ENCODE measurements at regions not wholly inside any gene's neighbourhood (a gene's known extent, or its start where the extent isn't known, plus 50 kb on each side); places are given as distances from the start of the nearest gene placed in this dataset.

DNA sequence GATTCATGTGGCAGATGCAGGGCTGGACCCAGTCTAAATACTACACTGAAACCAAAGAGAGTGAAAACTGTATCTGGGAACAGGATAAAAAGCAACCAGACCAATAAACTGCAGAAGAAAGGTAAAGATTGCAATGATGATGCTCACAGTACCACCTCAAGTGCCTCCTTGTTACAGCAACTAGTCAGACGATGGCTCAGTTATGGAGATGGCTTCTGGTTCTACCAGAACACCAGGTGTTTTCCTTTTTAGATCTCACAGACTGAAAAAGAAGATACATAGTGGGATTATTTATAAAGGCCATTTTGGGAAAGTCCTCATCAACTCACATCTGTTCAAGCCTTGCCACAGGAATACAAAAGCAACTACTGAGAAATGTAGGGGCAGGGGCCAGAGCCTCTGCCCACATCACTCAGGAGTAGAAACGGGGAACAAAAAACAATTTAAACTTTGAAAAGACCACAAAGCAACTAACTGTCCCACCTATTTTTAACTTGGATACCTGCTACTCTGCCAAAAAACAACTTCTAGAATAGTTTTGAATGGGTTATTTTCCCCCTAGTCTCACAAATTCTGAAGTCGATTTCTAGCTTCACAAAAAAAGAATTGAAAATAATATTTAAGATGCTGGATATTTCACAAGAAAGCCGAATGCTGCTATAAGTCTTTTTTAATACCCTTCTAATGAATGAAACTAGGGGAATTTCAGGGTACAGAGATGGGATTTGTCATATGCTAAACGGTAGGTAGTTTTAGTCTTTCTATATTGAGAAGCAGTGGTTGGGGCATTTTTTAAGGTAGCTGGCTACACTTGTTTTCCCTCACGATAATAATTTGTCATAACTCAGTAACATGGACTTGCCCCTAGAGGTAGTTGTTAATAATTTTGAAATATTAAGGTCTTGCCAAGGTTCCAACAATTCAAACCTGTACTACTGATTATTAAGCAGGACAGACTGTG, 197.2 kb upstream of the TMPO start:
- no peak for DNase-seq (ENCODE audit: low read depth, low spot score)
- CTCF ChIA-PET = no interaction called here
- H3K4me3 ChIP-seq (ENCODE audit: low read depth, low read length) = no peak overlapping the region
- POLR2A ChIA-PET = no interaction called here
- TF ChIP-seq, protein P1, sequence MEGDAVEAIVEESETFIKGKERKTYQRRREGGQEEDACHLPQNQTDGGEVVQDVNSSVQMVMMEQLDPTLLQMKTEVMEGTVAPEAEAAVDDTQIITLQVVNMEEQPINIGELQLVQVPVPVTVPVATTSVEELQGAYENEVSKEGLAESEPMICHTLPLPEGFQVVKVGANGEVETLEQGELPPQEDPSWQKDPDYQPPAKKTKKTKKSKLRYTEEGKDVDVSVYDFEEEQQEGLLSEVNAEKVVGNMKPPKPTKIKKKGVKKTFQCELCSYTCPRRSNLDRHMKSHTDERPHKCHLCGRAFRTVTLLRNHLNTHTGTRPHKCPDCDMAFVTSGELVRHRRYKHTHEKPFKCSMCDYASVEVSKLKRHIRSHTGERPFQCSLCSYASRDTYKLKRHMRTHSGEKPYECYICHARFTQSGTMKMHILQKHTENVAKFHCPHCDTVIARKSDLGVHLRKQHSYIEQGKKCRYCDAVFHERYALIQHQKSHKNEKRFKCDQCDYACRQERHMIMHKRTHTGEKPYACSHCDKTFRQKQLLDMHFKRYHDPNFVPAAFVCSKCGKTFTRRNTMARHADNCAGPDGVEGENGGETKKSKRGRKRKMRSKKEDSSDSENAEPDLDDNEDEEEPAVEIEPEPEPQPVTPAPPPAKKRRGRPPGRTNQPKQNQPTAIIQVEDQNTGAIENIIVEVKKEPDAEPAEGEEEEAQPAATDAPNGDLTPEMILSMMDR (IDR thresholded peaks at IDR 0.05; ENCODE audit: insufficient read depth, low read length, missing control alignments) = no peak

DNA sequence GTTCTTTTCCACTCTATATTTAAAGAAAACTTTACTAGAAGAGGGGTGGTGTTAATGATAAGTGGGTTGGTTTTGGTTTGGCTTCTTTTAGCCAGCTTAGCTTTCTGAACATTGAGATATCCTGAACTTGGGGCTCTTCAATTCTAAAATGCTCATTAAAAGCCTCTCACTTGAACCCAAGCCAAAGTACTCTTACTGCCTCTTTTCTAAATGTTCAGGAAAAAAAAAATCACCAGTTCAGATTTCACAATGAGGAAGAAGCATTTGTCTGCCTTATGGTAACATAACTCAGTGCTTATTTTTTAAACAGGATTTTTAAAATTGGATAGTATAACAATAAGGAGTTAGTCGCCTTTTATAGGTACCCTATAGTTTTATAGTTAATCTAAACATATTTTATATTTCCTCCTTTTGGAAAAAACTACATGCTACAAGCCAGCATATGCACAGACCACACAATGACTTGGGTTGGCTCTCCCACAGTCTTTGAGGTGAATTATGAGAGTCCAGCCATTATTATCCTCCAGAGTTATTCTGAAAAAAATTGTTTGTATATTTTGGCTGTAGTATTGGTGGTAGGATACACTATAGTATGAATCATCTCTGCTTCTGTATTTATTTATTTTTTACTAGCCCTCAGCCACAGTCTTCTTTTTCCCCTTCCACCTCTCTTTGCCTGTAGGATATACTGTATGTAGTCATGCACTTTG, 195.5 kb upstream of the TMPO start:
- ChIA-PET CTCF (no interaction called here), POLR2A (no interaction called here)
- H3K4me3 ChIP-seq (ENCODE audit: low read depth, low read length) = no peak overlapping the region
- TF ChIP-seq, protein P1 (IDR thresholded peaks at IDR 0.05; ENCODE audit: insufficient read depth, low read length, missing control alignments) = no peak
- DNase-seq (ENCODE audit: low read depth, low spot score) = no peak

DNA sequence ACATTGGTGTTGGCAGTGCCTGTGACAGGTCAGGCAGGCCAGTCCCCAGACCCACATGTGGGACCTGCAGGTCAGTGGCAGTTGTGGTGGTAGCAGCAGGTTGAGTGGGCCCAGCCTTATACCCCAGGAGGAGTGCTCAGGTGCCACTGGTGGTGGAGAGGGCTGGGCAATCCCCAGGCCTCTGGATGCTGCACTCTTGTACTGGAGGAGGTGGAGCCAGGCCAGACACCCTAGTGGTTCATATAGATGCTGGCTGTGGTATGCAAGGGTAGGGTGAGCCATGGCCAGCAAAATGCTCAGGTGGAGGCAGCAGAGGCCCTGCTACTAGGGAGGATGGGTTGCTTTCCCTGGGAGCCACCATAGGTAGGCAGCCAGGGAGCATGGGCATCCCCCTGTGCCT, 190.4 kb upstream of the TMPO start:
- no peak overlapping the region for H3K4me3 ChIP-seq (ENCODE audit: low read depth, low read length)
- TF ChIP-seq, protein P1 (IDR thresholded peaks at IDR 0.05; ENCODE audit: insufficient read depth, low read length, missing control alignments) = no peak
- ChIA-PET CTCF (no interaction called here), POLR2A (no interaction called here)
- no peak for DNase-seq (ENCODE audit: low read depth, low spot score)

DNA sequence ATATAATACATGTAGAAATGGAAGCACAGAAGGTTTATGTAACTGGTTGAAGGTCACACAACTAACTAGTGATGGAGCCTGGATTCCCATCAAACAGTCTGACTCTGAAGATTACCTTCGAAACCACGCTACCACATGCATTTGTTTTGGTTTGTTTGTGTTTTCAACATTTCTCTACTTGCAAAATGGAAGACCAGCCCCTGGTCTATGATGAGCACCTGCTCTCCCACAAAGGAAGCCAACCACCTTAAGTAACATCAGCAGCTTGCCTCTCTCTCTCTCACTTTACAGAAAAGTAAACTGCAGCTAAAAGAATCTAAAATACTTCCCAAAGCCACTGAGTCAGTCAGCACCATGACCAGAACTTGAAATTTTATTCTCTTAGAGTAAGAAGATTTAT, 186.9 kb upstream of the TMPO start:
- ChIA-PET CTCF (no interaction called here), POLR2A (no interaction called here)
- no peak for DNase-seq (ENCODE audit: low read depth, low spot score)
- no peak overlapping the region for H3K4me3 ChIP-seq (ENCODE audit: low read depth, low read length)
- TF ChIP-seq, protein P1 (IDR thresholded peaks at IDR 0.05; ENCODE audit: insufficient read depth, low read length, missing control alignments) = no peak

- CTCF ChIA-PET = no interaction called here
- POLR2A ChIA-PET = no interaction called here
- TF ChIP-seq, protein P1 (IDR thresholded peaks at IDR 0.05; ENCODE audit: insufficient read depth, low read length, missing control alignments) = no peak
- no peak overlapping the region for H3K4me3 ChIP-seq (ENCODE audit: low read depth, low read length)
- DNase-seq (ENCODE audit: low read depth, low spot score) = no peak
These were observed 185.8 kb upstream of the TMPO start for GRCh38 chr12:98329589-98329988.

DNA sequence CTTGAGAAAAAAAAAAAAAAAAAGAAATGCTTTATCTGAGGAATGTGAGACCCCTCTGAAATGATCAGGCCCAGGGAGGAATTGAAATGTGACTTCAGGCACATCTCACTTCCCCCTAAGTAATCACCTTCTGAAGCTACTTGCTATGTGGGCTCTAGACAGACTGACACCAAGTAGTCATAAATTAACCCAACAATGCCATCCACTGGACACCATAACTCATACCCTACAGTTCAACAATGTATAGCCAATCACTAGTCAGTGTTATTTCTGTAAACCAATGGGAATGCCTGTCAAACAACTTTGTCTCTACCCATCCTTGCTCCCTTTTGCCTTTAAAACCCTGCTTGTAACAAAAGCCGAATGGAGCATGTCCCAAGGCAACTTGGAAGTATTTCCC, 182.7 kb upstream of the TMPO start:
- DNase-seq (ENCODE audit: low read depth, low spot score) = no peak
- ChIA-PET CTCF (no interaction called here), POLR2A (no interaction called here)
- TF ChIP-seq, protein P1 (IDR thresholded peaks at IDR 0.05; ENCODE audit: insufficient read depth, low read length, missing control alignments) = no peak
- H3K4me3 ChIP-seq (ENCODE audit: low read depth, low read length) = no peak overlapping the region

Data from AG04449 (cell line).